WTC11 (cell line): ENCODE measurements at regions not wholly inside any gene's neighbourhood (a gene's known extent, or its start where the extent isn't known, plus 50 kb on each side); places are given as distances from the start of the nearest gene placed in this dataset.

Experiments used
- ATAC-seq: fragments of 200-7000 bp; cut with Tn5 transposase; 2 replicates; pipeline ENCODE4 v1.10.0; 2021; ENCODE audit warnings: mild to moderate bottlenecking, moderate library complexity
- CTCF ChIA-PET: fragments of 300-600 bp; sonication (Branson Sonifier 250); formaldehyde crosslinking; loops from one replicate; lab custom pipeline; 2021; ENCODE audit warnings: antibody characterized with exemption; lab: Charles Lee
- POLR2A ChIA-PET: fragments of 350-600 bp; sonication (Branson Sonifier 250); formaldehyde crosslinking; loops from one replicate; lab custom pipeline; 2021; ENCODE audit warnings: antibody characterized with exemption; lab: Charles Lee
- DNase-seq: peaks from one replicate; pipeline ENCODE4 v3.0.0; 2021; ENCODE audit warnings: low spot score
- H3K27ac Mint-ChIP-seq: 2 replicates; pipeline ENCODE4 v1.8.0; 2021; ENCODE audit warnings: mixed read lengths
- H3K27me3 Mint-ChIP-seq: 2 replicates; pipeline ENCODE4 v1.8.0; 2021; ENCODE audit warnings: low read depth, mild to moderate bottlenecking, moderate library complexity, mixed read lengths
- H3K36me3 Mint-ChIP-seq: 2 replicates; pipeline ENCODE4 v1.8.0; 2021; ENCODE audit warnings: mixed read lengths
- H3K4me1 Mint-ChIP-seq: 2 replicates; pipeline ENCODE4 v1.8.0; 2022; ENCODE audit warnings: mixed read lengths
- H3K4me3 Mint-ChIP-seq: 2 replicates; pipeline ENCODE4 v1.8.0; 2021; ENCODE audit warnings: mild to moderate bottlenecking, moderate library complexity, mixed read lengths
- H3K9me3 Mint-ChIP-seq: 2 replicates; pipeline ENCODE4 v1.8.0; 2021; ENCODE audit warnings: mixed read lengths
- ATF3 ChIP-seq: sonication (generic); formaldehyde crosslinking; conservative IDR thresholded peaks from 2 replicates; pipeline ENCODE4 v1.8.1; 2022; ENCODE audit warnings: mild to moderate bottlenecking, missing genetic modification reagents
- CDX4 ChIP-seq: fragments of 250-450 bp; sonication (Bioruptor Pico); IDR thresholded peaks from 2 replicates; pipeline ENCODE4 v1.9.0; 2021; ENCODE audit warnings: moderate library complexity, mild to moderate bottlenecking, inconsistent platforms, borderline replicate concordance
- CREM ChIP-seq: sonication (generic); formaldehyde crosslinking; IDR thresholded peaks from 2 replicates; pipeline ENCODE4 v1.8.1; 2022; ENCODE audit warnings: mild to moderate bottlenecking, missing genetic modification reagents, moderate library complexity
- EMX1 ChIP-seq: fragments of 250-450 bp; sonication (Bioruptor Pico); IDR thresholded peaks from 2 replicates; pipeline ENCODE4 v1.8.0; 2021; ENCODE audit warnings: mild to moderate bottlenecking
- ESRRA ChIP-seq: sonication (generic); formaldehyde crosslinking; IDR thresholded peaks from 2 replicates; pipeline ENCODE4 v1.8.1; 2022; ENCODE audit warnings: mild to moderate bottlenecking, missing genetic modification reagents, borderline replicate concordance
- FOXP1 ChIP-seq: sonication (generic); formaldehyde crosslinking; IDR thresholded peaks from 2 replicates; pipeline ENCODE4 v1.8.0; 2022; ENCODE audit warnings: missing genetic modification reagents, mild to moderate bottlenecking, moderate library complexity, borderline replicate concordance
- GRHL2 ChIP-seq: fragments of 250-450 bp; sonication (Bioruptor Pico); IDR thresholded peaks from 2 replicates; pipeline ENCODE4 v1.8.0; 2022; ENCODE audit warnings: mild to moderate bottlenecking, moderate library complexity; ENCODE audit not compliant: insufficient replicate concordance, severe bottlenecking
- MXD4 ChIP-seq: fragments of 250-450 bp; sonication (Bioruptor Pico); IDR thresholded peaks from 2 replicates; pipeline ENCODE4 v1.8.0; 2021; ENCODE audit warnings: mild to moderate bottlenecking, moderate library complexity, borderline replicate concordance
- NFATC4 ChIP-seq: fragments of 250-450 bp; sonication (Bioruptor Pico); IDR thresholded peaks from 2 replicates; pipeline ENCODE4 v1.9.0; 2021; ENCODE audit warnings: mild to moderate bottlenecking
- SOX15 ChIP-seq: fragments of 250-450 bp; sonication (Bioruptor Pico); IDR thresholded peaks from 2 replicates; pipeline ENCODE4 v1.9.0; 2021; ENCODE audit warnings: mild to moderate bottlenecking
- TCF7 ChIP-seq: sonication (generic); formaldehyde crosslinking; IDR thresholded peaks from 2 replicates; pipeline ENCODE4 v1.8.0; 2022; ENCODE audit warnings: mild to moderate bottlenecking, low read depth, missing genetic modification reagents, moderate library complexity
- USF1 ChIP-seq: sonication (generic); formaldehyde crosslinking; IDR thresholded peaks from 2 replicates; pipeline ENCODE4 v1.8.0; 2022; ENCODE audit warnings: mild to moderate bottlenecking, missing genetic modification reagents
- ZBTB21 ChIP-seq: sonication (generic); formaldehyde crosslinking; IDR thresholded peaks from 2 replicates; pipeline ENCODE4 v1.8.1; 2023; ENCODE audit warnings: mild to moderate bottlenecking, missing genetic modification reagents, borderline replicate concordance
- ZNF219 ChIP-seq: sonication (generic); formaldehyde crosslinking; IDR thresholded peaks from 2 replicates; pipeline ENCODE4 v1.8.0; 2023; ENCODE audit warnings: missing genetic modification reagents, mild to moderate bottlenecking, borderline replicate concordance
- ZNF263 ChIP-seq: sonication (generic); formaldehyde crosslinking; IDR thresholded peaks from 2 replicates; pipeline ENCODE4 v1.8.1; 2022; ENCODE audit warnings: low read depth, mild to moderate bottlenecking, moderate library complexity, missing genetic modification reagents
- ZNF423 ChIP-seq: fragments of 250-450 bp; sonication (Bioruptor Pico); IDR thresholded peaks from 2 replicates; pipeline ENCODE4 v2.1.2; 2022; ENCODE audit warnings: mild to moderate bottlenecking, moderate library complexity
- ZSCAN18 ChIP-seq: fragments of 250-450 bp; sonication (Bioruptor Pico); IDR thresholded peaks from 2 replicates; pipeline ENCODE4 v2.1.2; 2022; ENCODE audit warnings: mild to moderate bottlenecking, moderate library complexity
- TF ChIP-seq, protein P1 (sequence below): fragments of 200-600 bp; IDR thresholded peaks from 2 replicates; pipeline ENCODE4 v1.8.0; 2022; ENCODE audit warnings: antibody characterized with exemption
- TF ChIP-seq, protein P2 (sequence below): sonication (generic); formaldehyde crosslinking; conservative IDR thresholded peaks from 2 replicates; pipeline ENCODE4 v1.8.1; 2023; ENCODE audit warnings: mild to moderate bottlenecking, low read depth, missing genetic modification reagents, moderate library complexity
- TF ChIP-seq, protein P3 (sequence below): sonication (generic); formaldehyde crosslinking; IDR thresholded peaks from 2 replicates; pipeline ENCODE4 v1.8.0; 2022; ENCODE audit warnings: mild to moderate bottlenecking, missing genetic modification reagents

DNA sequence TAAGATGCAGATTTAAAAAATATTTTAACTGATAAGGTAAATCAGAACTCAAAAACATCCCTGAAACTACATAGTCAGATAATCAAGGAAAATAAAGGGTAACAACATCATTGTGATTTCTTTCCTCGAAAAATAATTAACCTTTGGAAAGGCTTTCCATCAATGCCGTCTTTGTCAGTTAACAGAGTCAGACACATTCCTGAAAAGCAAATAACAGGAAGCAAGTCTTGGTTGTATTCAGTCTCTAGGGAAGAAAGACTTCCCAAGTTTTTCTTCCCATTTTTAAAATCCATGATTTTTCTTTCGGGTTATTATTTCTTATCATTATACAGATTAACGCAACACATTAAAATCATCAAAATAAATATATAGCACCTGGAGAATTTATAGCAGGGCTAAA lies 256.4 kb upstream of the CDH6 start:
- no peak overlapping the region for H3K27ac Mint-ChIP-seq
- DNase-seq (no peak), ATAC-seq (no peak)
- H3K9me3 Mint-ChIP-seq, result no peaks in the 10 kb centered on the region
- POLR2A ChIA-PET, result no interaction called here
- H3K36me3 Mint-ChIP-seq, result no peaks in the 10 kb centered on the region
- no peak overlapping the region for H3K4me3 Mint-ChIP-seq
- CTCF ChIA-PET, result no interaction called here
- peaks cover 18% of the 10 kb centered on the region for H3K4me1 Mint-ChIP-seq
- TF ChIP-seq ESRRA (CRISPR knock-in tag) (no peak), ZNF263 (CRISPR knock-in tag) (no peak), SOX15 (CRISPR knock-in tag) (no peak), MXD4 (CRISPR knock-in tag) (no peak), USF1 (CRISPR knock-in tag) (no peak), EMX1 (no peak), ZNF219 (CRISPR knock-in tag) (no peak)
- TF ChIP-seq, protein P1, sequence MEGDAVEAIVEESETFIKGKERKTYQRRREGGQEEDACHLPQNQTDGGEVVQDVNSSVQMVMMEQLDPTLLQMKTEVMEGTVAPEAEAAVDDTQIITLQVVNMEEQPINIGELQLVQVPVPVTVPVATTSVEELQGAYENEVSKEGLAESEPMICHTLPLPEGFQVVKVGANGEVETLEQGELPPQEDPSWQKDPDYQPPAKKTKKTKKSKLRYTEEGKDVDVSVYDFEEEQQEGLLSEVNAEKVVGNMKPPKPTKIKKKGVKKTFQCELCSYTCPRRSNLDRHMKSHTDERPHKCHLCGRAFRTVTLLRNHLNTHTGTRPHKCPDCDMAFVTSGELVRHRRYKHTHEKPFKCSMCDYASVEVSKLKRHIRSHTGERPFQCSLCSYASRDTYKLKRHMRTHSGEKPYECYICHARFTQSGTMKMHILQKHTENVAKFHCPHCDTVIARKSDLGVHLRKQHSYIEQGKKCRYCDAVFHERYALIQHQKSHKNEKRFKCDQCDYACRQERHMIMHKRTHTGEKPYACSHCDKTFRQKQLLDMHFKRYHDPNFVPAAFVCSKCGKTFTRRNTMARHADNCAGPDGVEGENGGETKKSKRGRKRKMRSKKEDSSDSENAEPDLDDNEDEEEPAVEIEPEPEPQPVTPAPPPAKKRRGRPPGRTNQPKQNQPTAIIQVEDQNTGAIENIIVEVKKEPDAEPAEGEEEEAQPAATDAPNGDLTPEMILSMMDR, result no peak
- H3K27me3 Mint-ChIP-seq, result no peaks in the 10 kb centered on the region

DNA sequence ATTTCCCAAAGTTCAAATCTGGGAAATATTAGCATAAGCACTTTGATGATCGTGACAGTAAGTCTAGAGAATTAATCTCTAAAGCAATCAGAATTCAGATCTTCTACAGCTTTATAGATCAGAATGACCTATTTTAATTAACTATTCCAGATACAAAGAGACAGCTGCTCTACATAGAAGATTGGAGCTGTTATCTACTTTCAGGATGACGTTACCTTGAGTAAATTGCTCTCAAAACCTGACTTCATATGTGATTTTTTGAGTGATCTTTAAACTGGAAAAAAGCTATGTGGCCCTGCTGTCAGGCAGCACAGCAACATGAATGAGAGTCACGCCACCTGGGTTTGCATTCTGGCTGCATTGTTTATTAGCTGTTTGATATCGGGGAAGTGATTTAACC lies 259.9 kb upstream of the CDH6 start:
- peaks cover 33% of the 10 kb centered on the region for H3K4me1 Mint-ChIP-seq
- DNase-seq, result no peak
- H3K27ac Mint-ChIP-seq, result no peak overlapping the region
- H3K27me3 Mint-ChIP-seq, result no peaks in the 10 kb centered on the region
- no peaks in the 10 kb centered on the region for H3K9me3 Mint-ChIP-seq
- no peak overlapping the region for H3K4me3 Mint-ChIP-seq
- ChIA-PET CTCF (no interaction called here), POLR2A (no interaction called here)
- TF ChIP-seq ZBTB21 (CRISPR knock-in tag), result no peak
- TF ChIP-seq, protein P2, sequence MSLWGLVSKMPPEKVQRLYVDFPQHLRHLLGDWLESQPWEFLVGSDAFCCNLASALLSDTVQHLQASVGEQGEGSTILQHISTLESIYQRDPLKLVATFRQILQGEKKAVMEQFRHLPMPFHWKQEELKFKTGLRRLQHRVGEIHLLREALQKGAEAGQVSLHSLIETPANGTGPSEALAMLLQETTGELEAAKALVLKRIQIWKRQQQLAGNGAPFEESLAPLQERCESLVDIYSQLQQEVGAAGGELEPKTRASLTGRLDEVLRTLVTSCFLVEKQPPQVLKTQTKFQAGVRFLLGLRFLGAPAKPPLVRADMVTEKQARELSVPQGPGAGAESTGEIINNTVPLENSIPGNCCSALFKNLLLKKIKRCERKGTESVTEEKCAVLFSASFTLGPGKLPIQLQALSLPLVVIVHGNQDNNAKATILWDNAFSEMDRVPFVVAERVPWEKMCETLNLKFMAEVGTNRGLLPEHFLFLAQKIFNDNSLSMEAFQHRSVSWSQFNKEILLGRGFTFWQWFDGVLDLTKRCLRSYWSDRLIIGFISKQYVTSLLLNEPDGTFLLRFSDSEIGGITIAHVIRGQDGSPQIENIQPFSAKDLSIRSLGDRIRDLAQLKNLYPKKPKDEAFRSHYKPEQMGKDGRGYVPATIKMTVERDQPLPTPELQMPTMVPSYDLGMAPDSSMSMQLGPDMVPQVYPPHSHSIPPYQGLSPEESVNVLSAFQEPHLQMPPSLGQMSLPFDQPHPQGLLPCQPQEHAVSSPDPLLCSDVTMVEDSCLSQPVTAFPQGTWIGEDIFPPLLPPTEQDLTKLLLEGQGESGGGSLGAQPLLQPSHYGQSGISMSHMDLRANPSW, result no peak
- TF ChIP-seq ATF3 (CRISPR knock-in tag), result no peak
- TF ChIP-seq, all 79 proteins: peak for 0
- no peaks in the 10 kb centered on the region for H3K36me3 Mint-ChIP-seq
- ATAC-seq, result no peak

DNA sequence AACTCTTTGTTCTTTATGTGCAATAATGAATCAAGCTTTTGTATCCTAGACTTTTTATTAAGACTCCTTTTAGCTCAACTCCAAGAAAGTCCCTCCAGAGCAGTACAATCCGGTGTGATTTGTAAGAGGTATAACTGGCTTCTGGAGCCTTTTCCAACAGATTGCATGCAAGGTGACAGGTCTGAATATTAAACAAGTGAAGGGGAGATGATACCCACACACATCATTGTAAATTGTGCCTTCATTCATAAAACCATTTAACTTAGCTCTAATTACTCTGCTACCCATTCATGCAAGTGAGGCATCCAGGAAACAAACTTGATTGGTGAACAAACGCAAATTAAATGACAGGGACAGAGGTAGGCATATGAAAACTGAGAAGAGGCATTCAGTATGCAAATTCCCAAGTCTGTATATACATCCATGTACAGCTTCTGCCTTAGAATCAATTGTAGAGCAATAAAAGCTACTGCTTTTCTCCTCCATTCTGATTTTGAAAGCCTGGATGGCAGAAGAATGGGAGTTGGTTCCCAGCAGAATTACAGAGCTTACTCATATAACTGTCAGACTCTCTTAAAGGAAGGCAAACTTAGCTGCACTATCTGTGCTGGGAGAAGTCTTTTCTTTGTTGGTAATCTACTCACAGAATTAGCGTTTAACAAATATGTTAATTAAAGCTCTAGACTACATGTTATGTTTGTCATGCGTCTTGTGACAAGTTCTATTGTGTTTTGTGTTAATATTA lies 261.0 kb upstream of the CDH6 start:
- Mint-ChIP-seq H3K27me3 (no peaks in the 10 kb centered on the region), H3K9me3 (no peaks in the 10 kb centered on the region), H3K27ac (no peak overlapping the region), H3K4me3 (no peak overlapping the region), H3K4me1 (peaks cover 33% of the 10 kb centered on the region), H3K36me3 (no peaks in the 10 kb centered on the region)
- POLR2A ChIA-PET, result no interaction called here
- ATAC-seq, result no peak
- CTCF ChIA-PET, result no interaction called here
- no peak for DNase-seq
- TF ChIP-seq, protein P3, sequence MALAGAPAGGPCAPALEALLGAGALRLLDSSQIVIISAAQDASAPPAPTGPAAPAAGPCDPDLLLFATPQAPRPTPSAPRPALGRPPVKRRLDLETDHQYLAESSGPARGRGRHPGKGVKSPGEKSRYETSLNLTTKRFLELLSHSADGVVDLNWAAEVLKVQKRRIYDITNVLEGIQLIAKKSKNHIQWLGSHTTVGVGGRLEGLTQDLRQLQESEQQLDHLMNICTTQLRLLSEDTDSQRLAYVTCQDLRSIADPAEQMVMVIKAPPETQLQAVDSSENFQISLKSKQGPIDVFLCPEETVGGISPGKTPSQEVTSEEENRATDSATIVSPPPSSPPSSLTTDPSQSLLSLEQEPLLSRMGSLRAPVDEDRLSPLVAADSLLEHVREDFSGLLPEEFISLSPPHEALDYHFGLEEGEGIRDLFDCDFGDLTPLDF (CRISPR knock-in tag), result no peak
- TF ChIP-seq ZNF423, result no peak
- TF ChIP-seq NFATC4 (CRISPR knock-in tag), result no peak
- no peak for TF ChIP-seq USF1 (CRISPR knock-in tag)
- TF ChIP-seq CDX4, result no peak
- TF ChIP-seq GRHL2 (CRISPR knock-in tag), result no peak
- TF ChIP-seq CREM (CRISPR knock-in tag), result no peak
- no peak for TF ChIP-seq TCF7 (CRISPR knock-in tag)
- TF ChIP-seq ZSCAN18, result no peak
- no peak for TF ChIP-seq FOXP1 (CRISPR knock-in tag)
